ELR (cell line): ENCODE measurements at regions not wholly inside any gene's neighbourhood (a gene's known extent, or its start where the extent isn't known, plus 50 kb on each side); places are given as distances from the start of the nearest gene placed in this dataset.

ENCODE experiments used
- DNase-seq: peaks from one replicate; pipeline ENCODE4 v3.0.0-alpha.2; 2015; ENCODE audit warnings: low read depth

- DNase-seq, result no peak
Observed at GRCh38 chr15:81523867-81524266, 149.9 kb upstream of the TMC3 start.

DNA sequence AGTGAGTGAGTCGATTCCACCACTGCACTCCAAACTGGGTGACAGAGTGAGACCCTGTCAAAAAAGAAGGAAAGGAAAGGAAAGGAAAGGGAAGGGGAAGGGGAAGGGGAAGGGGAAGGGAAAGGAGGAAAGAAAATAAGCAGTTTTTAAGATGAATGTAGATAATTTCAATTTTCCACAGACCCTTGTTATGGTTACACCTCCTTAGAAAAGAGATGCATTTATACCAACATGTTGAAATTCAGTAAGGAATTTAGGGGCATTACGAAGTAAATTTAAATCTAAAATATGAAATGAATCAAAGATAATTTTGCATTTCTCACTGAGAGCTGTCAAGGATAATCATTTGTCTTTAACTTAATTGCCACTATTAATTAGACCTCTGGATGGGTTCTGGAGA is 146.5 kb upstream of the TMC3 start:
- no peak for DNase-seq

DNA sequence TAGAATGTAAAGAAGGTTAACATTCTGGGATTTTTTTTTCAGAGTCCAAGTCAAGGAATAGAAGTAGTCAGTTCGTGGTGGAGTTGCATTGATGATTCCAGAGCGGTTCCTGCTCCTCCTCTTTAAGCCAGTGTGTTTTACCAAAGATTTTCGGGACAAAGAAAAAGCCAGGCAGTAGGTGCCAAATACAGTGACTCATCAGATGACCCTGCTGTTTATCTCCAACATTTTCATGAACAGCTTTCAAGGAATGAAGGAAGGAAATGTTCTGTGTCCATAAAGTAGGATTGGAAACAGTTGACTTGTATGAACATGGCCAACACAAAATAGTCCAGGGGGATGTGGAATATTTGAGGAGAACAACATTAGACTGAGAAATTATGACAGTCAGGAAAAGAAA is 142.4 kb upstream of the TMC3 start:
- peak; percentile 30 for DNase-seq

DNA sequence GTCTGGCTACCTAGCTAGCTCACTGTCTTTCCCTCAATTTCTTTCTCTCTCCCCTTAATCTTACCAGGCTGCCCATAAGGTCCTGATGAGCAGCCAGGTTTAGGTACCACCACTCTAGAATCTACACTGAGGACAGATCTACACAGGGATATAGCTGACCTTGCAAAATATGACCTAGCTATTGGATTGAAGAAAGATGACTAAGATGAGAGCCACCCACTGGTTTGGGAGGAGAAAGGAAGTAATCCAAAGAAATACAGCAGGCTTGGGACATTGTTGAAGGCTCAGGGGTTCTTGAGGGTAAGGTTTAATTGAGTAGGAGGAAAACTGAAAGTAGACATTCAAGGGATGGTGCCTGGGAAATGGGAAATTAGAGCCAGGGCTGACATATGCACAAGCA is 142.0 kb upstream of the TMC3 start:
- DNase-seq, result peak; percentile 9

DNA sequence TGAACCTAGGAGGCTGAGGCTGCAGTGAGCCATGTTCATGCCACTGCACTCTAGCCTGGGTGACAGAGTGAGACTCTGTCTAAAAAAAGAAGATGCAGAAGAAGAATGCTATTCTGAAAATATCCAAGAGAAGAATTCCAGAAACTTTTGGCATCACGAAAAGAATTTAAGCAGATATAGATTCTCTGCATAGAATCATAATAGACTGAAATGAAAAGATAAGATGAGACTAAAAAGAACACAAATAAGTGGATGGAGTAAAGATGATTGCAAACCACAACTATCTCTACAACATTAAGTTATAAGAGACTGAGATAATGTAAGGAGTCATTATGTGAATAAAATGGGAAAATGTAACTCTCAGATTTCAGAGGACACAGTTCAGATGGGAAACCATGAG is 140.7 kb upstream of the TMC3 start:
- DNase-seq, result no peak

DNA sequence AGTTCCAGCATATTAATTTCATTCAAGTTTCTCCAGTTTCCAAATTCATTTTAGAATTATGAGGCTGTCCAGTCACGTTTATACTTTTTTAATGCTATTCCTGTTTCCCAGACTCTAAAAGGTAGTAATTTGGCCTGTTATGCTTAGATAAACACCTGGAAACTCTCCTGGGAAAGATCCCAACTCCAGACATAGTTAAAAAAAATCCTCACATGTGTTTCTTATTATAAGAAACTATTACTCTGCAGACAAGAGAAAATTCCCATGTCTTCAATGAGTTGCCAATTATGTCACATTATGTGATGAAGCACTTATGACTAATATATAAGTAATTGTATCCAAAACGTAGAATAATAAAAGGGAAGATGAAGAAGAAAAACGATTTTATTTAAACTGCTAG is 137.1 kb upstream of the TMC3 start:
- peak; percentile 8 for DNase-seq

GRCh38 chr15:81507831-81508230 is 133.8 kb upstream of the TMC3 start:
- no peak for DNase-seq

- no peak for DNase-seq
Observed at GRCh38 chr15:81506936-81507335, 132.9 kb upstream of the TMC3 start.

DNA sequence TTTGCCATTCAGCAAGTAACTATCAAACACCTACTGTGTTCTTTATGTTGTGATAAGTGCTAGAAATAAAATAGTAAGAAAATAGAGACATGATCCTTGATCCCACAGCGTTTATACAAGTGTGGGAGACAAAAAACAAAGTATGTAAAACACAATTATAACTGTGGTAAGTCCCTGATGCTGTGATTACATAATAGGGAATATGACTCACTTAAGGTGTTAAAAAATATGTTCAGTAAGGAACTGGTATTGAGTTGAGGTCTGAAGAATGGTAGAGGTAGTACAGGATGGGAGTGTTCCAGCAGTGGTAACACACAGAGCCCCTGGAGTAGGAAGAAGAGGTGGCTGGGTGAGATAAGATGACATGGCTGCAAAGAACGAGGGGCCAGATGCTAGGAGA is 132.1 kb upstream of the TMC3 start:
- no peak for DNase-seq

- peak; percentile 79 for DNase-seq
Observed at GRCh38 chr15:81504170-81504905, 130.3 kb upstream of the TMC3 start.

DNA sequence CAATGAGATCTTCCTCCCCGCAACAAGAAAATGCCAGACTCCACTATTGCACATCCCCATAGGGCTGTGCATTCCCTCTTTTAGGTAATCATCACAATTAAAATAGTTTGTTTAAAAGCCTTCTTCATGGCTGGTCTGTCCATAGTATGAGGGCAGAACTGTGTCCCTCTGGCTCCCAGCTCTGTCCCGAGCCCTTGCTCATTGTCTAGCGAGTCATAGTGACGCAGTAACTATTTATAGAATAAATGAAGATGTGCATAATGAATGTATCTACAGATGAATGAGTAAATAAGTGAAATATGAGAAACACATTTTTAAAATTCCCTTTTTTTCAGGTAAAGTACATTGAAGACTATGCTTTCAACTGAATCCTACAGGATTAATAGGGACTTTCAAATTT is 128.4 kb upstream of the TMC3 start:
- DNase-seq, result peak; percentile 13

DNA sequence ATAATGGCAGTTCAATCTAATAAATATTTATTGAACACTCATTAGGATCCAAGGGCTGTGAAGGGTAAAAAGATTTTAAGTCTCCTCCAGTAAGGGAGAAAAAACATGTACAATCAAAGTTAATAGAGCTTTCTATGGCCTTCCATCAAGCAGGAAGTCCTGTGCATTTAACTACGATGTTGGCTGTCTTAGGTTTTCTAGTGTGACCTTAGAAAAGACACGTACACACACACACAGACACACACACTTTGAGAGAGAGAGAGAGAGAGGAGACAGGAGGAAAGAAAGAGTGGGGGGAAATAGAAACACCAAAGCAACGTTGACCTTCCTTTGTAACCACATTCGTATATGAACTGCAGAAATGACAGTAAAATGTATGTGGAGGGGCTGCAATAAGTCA is 126.1 kb upstream of the TMC3 start:
- DNase-seq, result no peak

DNA sequence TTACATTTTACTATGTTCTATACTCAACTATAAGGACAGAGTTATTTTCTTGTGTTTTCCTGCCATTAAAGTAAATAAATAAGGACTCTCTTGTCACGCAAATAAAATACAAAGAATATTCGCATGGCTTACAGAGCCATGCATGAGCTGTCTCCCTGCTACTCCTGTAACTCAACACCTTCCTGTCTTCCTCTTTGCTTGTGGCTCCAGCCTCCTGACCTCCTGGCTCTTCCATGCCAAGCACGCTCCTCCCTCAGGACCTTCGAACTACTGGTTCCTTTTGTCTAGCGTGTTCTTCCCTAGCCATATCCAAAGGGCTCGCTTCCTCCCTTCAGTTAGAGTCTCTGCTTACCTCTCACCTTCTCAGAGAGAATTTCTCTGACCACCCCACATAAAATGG is 124.3 kb upstream of the TMC3 start:
- DNase-seq, result no peak

GRCh38 chr15:81497238-81497637 is 123.2 kb upstream of the TMC3 start:
- DNase-seq, result no peak

GRCh38 chr15:81495780-81496467 is 121.9 kb upstream of the TMC3 start:
- DNase-seq, result no peak

- DNase-seq, result no peak
Observed at GRCh38 chr15:81492969-81493645, 119.1 kb upstream of the TMC3 start.

- no peak for DNase-seq
Observed at GRCh38 chr15:81492331-81492968, 118.4 kb upstream of the TMC3 start.

DNA sequence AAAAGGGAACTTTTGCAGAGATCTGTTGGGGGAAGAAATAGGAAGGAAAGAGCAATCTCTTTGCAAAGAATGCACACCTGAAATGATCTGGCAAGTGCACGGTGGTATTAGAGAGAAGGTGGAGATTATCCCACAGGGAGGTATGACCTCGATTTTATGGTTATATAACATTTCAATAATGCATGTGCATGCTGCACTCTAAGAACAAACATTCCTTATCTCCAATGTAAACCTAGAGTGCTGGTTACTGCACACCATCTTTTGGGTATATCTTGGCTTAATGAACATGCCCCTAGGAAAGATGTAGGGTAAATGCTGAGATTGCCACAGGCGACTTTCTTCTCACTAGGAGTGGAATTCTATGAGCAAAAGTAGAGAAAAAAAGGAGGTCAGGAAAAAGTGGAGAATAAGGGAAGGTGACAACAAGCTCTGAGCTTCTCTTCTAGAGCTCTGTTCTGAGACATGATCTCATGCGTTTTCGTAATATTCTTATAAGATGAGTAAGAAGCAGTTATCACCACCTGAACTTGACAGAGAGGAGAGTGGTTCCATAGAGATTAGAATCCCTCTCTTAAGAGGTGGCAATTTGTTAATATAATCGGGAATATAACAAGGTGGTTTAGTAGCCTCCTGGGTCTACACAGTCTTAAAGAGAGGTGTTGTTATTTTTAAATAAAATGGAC is 117.5 kb upstream of the TMC3 start:
- no peak for DNase-seq

GRCh38 chr15:81485806-81486205 is 111.8 kb upstream of the TMC3 start:
- DNase-seq, result no peak

- DNase-seq, result no peak
Observed at GRCh38 chr15:81484086-81484955, 110.3 kb upstream of the TMC3 start.

GRCh38 chr15:81483496-81483895 is 109.5 kb upstream of the TMC3 start:
- no peak for DNase-seq
